ENCODE measurements at regions not wholly inside any gene's neighbourhood (a gene's known extent, or its start where the extent isn't known, plus 50 kb on each side); places are given as distances from the start of the nearest gene placed in this dataset.
"Not testable (repeated sequence)": the region's sequence is repeated elsewhere in the genome, so short reads cannot be mapped to it uniquely, and the experiment has no call there.

DNA sequence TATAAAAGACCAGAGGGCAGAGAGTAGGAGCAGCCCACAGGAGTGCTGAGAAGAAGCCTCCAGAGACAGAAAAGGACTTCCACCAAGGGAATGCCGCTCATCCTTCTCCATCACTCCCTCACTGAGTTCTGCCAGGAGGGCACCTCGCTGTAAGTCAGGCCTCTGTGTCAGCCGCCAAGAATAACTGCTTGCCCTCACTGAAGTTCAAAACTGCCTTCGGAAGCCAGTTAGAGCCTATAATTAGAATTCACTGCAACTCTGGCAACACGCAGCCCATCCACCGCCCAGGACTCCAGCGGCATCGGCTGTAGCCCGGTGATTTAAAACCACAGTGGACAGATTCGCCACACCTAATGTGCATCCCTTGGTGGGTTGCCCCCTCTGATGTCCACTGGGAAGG, 281.8 kb upstream of the ZNF507 start:
- H3K4me3 ChIP-seq (ENCODE audit: low read depth, low read length): no peak overlapping the region
- H3K9me3 ChIP-seq (ENCODE audit: control insufficient read depth, insufficient read depth, low read depth, low read length): no peaks in the 10 kb centered on the region
- no peaks in the 10 kb centered on the region for H3K36me3 ChIP-seq (ENCODE audit: control insufficient read depth, insufficient read depth, low read length)
- no peaks in the 10 kb centered on the region for H3K4me1 ChIP-seq (ENCODE audit: control insufficient read depth, insufficient read depth, low read length)
- no peaks in the 10 kb centered on the region for H3K27me3 ChIP-seq (ENCODE audit: control insufficient read depth, insufficient read depth, low read length)
- no peak overlapping the region for H3K9ac ChIP-seq (ENCODE audit: low read length)
- H3K27ac ChIP-seq (ENCODE audit: low read depth, low read length): no peak overlapping the region

DNA sequence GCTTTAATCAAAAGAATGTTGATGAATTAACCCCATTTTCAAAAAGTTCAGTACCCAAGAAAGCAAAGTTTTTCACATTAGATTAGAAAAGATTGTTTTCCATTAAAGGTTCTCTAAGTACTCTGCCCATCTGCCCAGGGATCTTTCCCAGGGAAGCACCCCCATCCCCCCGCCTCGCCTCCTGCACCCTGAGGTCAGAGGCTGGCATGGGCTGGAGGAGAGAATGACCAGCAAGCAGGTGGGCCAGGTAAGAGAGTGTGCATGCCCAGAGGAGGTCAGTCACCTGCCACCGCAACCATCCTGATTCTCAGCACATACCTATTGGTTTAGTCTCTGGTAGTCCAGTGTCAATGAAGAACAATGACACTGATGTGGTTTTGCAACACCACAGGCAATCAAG, 279.4 kb upstream of the ZNF507 start:
- H3K4me1 ChIP-seq (ENCODE audit: control insufficient read depth, insufficient read depth, low read length): no peaks in the 10 kb centered on the region
- H3K9me3 ChIP-seq (ENCODE audit: control insufficient read depth, insufficient read depth, low read depth, low read length): no peaks in the 10 kb centered on the region
- H3K4me3 ChIP-seq (ENCODE audit: low read depth, low read length): no peak overlapping the region
- no peaks in the 10 kb centered on the region for H3K36me3 ChIP-seq (ENCODE audit: control insufficient read depth, insufficient read depth, low read length)
- no peak overlapping the region for H3K27ac ChIP-seq (ENCODE audit: low read depth, low read length)
- no peaks in the 10 kb centered on the region for H3K27me3 ChIP-seq (ENCODE audit: control insufficient read depth, insufficient read depth, low read length)
- H3K9ac ChIP-seq (ENCODE audit: low read length): no peak overlapping the region

DNA sequence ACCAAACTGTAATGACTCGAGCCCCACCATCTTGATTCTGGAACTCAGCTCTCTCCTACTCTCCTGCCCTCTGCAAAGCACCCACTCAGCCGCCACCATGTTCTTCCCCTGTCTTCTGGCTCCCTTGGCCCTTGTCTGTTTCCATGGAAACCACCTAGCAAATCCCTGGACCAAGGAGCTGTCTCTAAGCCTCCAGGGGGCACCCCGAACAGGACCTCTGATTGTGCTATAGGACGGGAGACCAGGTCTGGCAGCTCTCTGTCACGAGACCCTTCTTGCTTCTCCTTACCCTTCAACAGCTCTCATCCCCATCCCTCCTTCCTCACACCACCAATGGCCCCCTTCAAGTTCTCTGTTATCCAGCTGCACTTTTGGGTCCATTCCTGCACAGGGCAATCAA, 277.7 kb upstream of the ZNF507 start:
- H3K27ac ChIP-seq (ENCODE audit: low read depth, low read length): no peak overlapping the region
- no peaks in the 10 kb centered on the region for H3K27me3 ChIP-seq (ENCODE audit: control insufficient read depth, insufficient read depth, low read length)
- H3K36me3 ChIP-seq (ENCODE audit: control insufficient read depth, insufficient read depth, low read length): no peaks in the 10 kb centered on the region
- no peaks in the 10 kb centered on the region for H3K4me1 ChIP-seq (ENCODE audit: control insufficient read depth, insufficient read depth, low read length)
- H3K4me3 ChIP-seq (ENCODE audit: low read depth, low read length): no peak overlapping the region
- H3K9me3 ChIP-seq (ENCODE audit: control insufficient read depth, insufficient read depth, low read depth, low read length): no peaks in the 10 kb centered on the region
- H3K9ac ChIP-seq (ENCODE audit: low read length): no peak overlapping the region

DNA sequence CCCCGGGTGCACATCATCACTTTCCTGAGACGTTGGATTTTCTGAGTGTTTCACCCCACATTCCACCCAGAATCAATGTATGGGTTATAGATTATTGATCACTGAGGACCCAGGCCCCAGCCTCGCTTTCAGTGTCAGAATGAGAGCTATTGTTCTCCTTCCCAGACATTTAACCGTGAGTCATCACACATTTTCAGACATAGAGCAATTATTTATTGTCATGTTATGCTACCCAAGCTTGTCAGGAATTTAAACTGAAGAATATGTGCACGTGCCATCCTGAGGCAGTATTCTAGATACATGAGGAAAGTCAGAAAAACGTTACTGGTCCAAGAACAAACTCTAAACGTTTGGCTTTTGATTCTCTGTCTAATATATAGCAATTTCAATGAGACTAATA, 276.6 kb upstream of the ZNF507 start:
- Histone ChIP-seq H3K9ac (ENCODE audit: low read length) (no peak overlapping the region), H3K36me3 (ENCODE audit: control insufficient read depth, insufficient read depth, low read length) (no peaks in the 10 kb centered on the region), H3K27me3 (ENCODE audit: control insufficient read depth, insufficient read depth, low read length) (no peaks in the 10 kb centered on the region), H3K4me1 (ENCODE audit: control insufficient read depth, insufficient read depth, low read length) (no peaks in the 10 kb centered on the region), H3K9me3 (ENCODE audit: control insufficient read depth, insufficient read depth, low read depth, low read length) (no peaks in the 10 kb centered on the region), H3K27ac (ENCODE audit: low read depth, low read length) (no peak overlapping the region), H3K4me3 (ENCODE audit: low read depth, low read length) (no peak overlapping the region)

DNA sequence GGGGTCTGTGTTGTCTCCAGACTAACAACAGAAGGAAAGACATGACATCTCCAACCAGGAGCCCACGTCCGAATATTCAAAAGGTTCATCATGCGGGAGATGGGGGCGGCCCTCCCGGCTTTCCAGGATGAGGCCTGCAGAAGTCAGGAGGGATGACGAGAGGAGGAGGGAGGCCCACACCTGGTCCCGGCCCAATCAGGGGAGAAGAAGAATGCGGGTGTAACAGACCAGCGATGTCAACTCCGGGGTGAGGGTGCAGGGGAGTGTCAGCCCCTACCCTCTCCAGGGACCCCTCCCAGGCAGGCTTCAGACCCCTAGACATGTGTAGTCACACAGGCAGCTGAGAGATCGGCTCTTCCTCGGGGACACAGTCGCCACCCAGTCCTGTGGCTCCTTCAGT, 275.3 kb upstream of the ZNF507 start:
- Histone ChIP-seq H3K4me1 (ENCODE audit: control insufficient read depth, insufficient read depth, low read length) (no peaks in the 10 kb centered on the region), H3K4me3 (ENCODE audit: low read depth, low read length) (no peak overlapping the region), H3K36me3 (ENCODE audit: control insufficient read depth, insufficient read depth, low read length) (no peaks in the 10 kb centered on the region), H3K9me3 (ENCODE audit: control insufficient read depth, insufficient read depth, low read depth, low read length) (no peaks in the 10 kb centered on the region), H3K27ac (ENCODE audit: low read depth, low read length) (no peak overlapping the region), H3K27me3 (ENCODE audit: control insufficient read depth, insufficient read depth, low read length) (no peaks in the 10 kb centered on the region), H3K9ac (ENCODE audit: low read length) (no peak overlapping the region)

DNA sequence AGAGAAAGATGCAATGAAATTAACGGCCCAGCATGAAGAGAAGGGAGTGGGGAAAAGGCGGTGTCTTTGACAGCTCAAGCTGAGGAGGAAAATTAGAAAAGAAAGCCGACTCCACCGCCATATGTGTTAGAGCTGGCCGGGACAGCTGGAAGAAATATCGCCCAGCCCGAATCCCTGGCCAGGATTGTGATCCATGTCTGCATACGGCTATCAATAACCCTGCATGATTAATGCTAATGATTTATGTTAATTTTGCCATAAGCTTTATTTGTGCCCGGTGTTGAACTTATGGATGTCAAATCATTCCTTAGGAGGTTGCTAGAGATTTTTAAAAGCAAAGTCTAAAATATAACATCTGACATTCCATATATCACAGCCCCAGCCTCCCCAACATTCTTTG, 263.4 kb upstream of the ZNF507 start:
- no peaks in the 10 kb centered on the region for H3K9me3 ChIP-seq (ENCODE audit: control insufficient read depth, insufficient read depth, low read depth, low read length)
- no peaks in the 10 kb centered on the region for H3K27me3 ChIP-seq (ENCODE audit: control insufficient read depth, insufficient read depth, low read length)
- H3K36me3 ChIP-seq (ENCODE audit: control insufficient read depth, insufficient read depth, low read length): no peaks in the 10 kb centered on the region
- no peak overlapping the region for H3K4me3 ChIP-seq (ENCODE audit: low read depth, low read length)
- H3K4me1 ChIP-seq (ENCODE audit: control insufficient read depth, insufficient read depth, low read length): no peaks in the 10 kb centered on the region
- no peak overlapping the region for H3K9ac ChIP-seq (ENCODE audit: low read length)
- no peak overlapping the region for H3K27ac ChIP-seq (ENCODE audit: low read depth, low read length)

DNA sequence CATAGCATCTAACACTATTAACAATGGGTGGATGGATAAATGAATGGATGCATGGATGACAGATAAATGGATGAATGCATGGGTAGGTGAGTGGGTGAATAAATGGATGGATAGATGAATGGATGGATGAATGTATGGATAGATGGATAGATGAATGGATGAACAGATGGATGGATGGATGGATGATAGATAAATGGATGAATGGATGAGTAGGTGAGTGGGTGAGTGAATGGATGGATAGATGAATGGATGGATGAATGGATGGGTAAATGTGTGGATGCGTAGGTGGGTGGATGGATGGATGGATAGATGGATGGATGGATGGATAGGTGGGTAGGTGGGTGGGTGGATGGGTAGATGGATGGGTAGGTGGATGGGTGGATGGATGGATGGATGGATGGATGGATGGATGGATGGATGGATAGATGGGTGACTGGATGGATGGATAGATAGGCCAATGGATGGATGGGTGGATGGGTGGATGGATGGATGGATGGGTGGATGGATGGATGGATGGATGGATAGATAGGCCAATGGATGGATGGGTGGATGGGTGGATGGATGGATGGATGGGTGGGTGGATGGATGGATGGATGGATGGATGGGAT, 260.6 kb upstream of the ZNF507 start:
- H3K27ac ChIP-seq (ENCODE audit: low read depth, low read length); H3K27me3 ChIP-seq (ENCODE audit: control insufficient read depth, insufficient read depth, low read length); H3K4me3 ChIP-seq (ENCODE audit: low read depth, low read length); H3K4me1 ChIP-seq (ENCODE audit: control insufficient read depth, insufficient read depth, low read length); H3K9ac ChIP-seq (ENCODE audit: low read length); H3K36me3 ChIP-seq (ENCODE audit: control insufficient read depth, insufficient read depth, low read length); H3K9me3 ChIP-seq (ENCODE audit: control insufficient read depth, insufficient read depth, low read depth, low read length): not testable (repeated sequence)

DNA sequence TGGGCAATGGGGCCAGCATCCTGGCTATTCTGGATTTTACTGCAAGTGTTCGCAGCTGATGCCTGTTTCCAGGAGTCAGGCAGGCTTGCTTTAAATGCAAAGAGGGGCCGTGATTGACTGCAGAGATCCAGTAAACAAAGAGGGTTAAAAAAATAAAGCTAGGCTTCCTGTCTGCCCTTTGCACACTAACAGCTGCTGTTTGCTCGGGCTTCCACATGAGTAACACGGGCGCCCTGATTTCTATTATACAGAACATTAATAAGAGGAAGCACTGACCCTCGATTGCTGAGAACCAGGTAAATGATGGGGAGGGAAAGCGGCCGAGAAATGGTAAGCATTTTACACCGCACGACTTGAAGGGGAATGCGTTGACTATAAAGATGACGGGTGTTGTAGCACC, 254.2 kb upstream of the ZNF507 start:
- no peaks in the 10 kb centered on the region for H3K9me3 ChIP-seq (ENCODE audit: control insufficient read depth, insufficient read depth, low read depth, low read length)
- no peaks in the 10 kb centered on the region for H3K36me3 ChIP-seq (ENCODE audit: control insufficient read depth, insufficient read depth, low read length)
- H3K27ac ChIP-seq (ENCODE audit: low read depth, low read length): no peak overlapping the region
- H3K9ac ChIP-seq (ENCODE audit: low read length): no peak overlapping the region
- H3K27me3 ChIP-seq (ENCODE audit: control insufficient read depth, insufficient read depth, low read length): no peaks in the 10 kb centered on the region
- H3K4me1 ChIP-seq (ENCODE audit: control insufficient read depth, insufficient read depth, low read length): no peaks in the 10 kb centered on the region; the same call in 1 of the 2 replicates
- no peak overlapping the region for H3K4me3 ChIP-seq (ENCODE audit: low read depth, low read length)

DNA sequence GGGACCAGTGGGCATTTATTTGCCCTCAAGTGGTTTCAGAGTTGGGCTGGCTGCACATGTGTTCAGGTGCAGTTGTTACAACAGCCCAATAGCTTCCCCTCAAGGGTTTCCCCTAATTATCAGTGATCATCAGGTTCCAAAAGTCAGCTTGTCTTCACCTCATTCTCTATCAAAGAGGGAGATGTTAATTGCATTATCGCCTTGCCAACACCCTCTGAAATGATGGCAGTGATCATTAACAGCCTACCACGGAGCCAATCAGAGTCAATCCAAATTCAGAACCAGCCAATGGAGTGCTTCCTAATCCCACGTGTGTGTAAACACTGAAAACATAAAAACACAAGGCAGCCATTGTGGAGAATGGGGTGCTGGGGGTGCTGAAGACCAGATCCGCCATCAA, 248.4 kb upstream of the ZNF507 start:
- no peak overlapping the region for H3K4me3 ChIP-seq (ENCODE audit: low read depth, low read length)
- H3K9ac ChIP-seq (ENCODE audit: low read length): no peak overlapping the region
- no peak overlapping the region for H3K27ac ChIP-seq (ENCODE audit: low read depth, low read length)
- H3K36me3 ChIP-seq (ENCODE audit: control insufficient read depth, insufficient read depth, low read length): no peaks in the 10 kb centered on the region
- H3K9me3 ChIP-seq (ENCODE audit: control insufficient read depth, insufficient read depth, low read depth, low read length): peaks cover 14% of the 10 kb centered on the region
- peaks cover 7% of the 10 kb centered on the region for H3K4me1 ChIP-seq (ENCODE audit: control insufficient read depth, insufficient read depth, low read length)
- H3K27me3 ChIP-seq (ENCODE audit: control insufficient read depth, insufficient read depth, low read length): no peaks in the 10 kb centered on the region

DNA sequence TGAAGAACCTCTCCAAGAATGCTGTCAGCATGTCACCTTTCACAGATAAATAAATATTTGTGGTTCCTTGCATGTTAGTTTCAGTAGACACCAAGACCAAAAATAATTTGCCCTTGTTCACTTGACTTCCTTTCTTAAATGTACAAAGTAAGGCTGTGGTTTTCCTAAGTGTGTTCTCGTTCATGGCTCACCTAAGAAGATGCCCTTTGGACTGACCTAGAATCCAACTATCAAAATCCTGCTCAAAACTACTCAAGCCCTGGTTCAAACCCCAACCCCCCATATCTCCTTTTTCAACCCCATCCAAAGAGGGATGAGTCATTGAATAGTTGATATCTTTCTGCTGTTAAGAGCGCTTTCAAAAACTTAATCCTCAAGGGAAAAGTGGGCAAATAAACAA, 247.8 kb upstream of the ZNF507 start:
- Histone ChIP-seq H3K27ac (ENCODE audit: low read depth, low read length) (no peak overlapping the region), H3K36me3 (ENCODE audit: control insufficient read depth, insufficient read depth, low read length) (no peaks in the 10 kb centered on the region), H3K9ac (ENCODE audit: low read length) (no peak overlapping the region), H3K4me1 (ENCODE audit: control insufficient read depth, insufficient read depth, low read length) (peaks cover 7% of the 10 kb centered on the region), H3K27me3 (ENCODE audit: control insufficient read depth, insufficient read depth, low read length) (no peaks in the 10 kb centered on the region), H3K9me3 (ENCODE audit: control insufficient read depth, insufficient read depth, low read depth, low read length) (peaks cover 14% of the 10 kb centered on the region), H3K4me3 (ENCODE audit: low read depth, low read length) (no peak overlapping the region)

DNA sequence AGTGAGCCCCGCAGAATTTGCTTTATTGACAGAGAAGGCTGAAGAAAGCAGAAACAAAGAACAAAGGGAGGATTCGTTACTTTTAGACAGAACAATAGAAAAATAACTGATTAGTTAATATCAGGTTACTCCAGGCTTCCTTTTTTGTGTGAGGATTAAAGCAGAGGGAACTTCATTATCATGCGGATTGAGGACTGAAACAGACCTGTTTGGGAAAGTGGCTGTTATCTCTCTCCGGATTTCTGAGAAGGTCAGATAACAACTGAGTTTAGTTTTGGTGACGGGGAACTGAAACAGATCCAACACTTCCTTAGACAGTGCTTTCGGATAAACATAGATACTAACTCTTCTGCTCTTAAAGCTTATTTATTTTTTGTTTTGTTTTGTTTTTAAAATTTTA, 246.4 kb upstream of the ZNF507 start:
- Histone ChIP-seq H3K4me3 (ENCODE audit: low read depth, low read length) (no peak overlapping the region; the same call in 1 of the 2 replicates), H3K36me3 (ENCODE audit: control insufficient read depth, insufficient read depth, low read length) (no peaks in the 10 kb centered on the region), H3K9me3 (ENCODE audit: control insufficient read depth, insufficient read depth, low read depth, low read length) (peaks cover 14% of the 10 kb centered on the region)

DNA sequence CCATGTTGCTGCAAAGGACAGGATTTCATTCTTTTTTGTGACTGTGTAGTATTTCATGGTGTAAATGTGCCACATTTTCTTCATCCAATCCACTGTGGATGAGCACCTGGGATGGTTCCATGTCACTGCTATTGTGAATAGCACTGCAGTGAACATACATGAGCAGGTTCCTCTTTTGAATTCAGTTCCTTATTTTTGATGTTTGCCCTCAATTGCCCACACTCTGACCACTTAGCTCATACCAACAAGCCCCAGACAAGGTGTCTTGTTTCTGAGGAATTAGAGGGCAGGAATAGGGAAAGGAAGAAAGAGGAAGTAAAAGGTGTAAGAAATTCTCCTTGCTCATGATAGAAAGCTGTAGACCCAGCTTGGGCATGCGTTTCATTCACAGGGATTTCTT, 244.2 kb upstream of the ZNF507 start:
- Histone ChIP-seq H3K4me3 (ENCODE audit: low read depth, low read length) (no peak overlapping the region), H3K9ac (ENCODE audit: low read length) (no peak overlapping the region), H3K27me3 (ENCODE audit: control insufficient read depth, insufficient read depth, low read length) (no peaks in the 10 kb centered on the region), H3K9me3 (ENCODE audit: control insufficient read depth, insufficient read depth, low read depth, low read length) (peaks cover 14% of the 10 kb centered on the region), H3K27ac (ENCODE audit: low read depth, low read length) (no peak overlapping the region), H3K4me1 (ENCODE audit: control insufficient read depth, insufficient read depth, low read length) (peaks cover 7% of the 10 kb centered on the region), H3K36me3 (ENCODE audit: control insufficient read depth, insufficient read depth, low read length) (no peaks in the 10 kb centered on the region)

More for the DNA sequence above, 246.4 kb upstream of the ZNF507 start:
- Histone ChIP-seq H3K27ac (ENCODE audit: low read depth, low read length) (no peak overlapping the region), H3K9ac (ENCODE audit: low read length) (no peak overlapping the region), H3K4me1 (ENCODE audit: control insufficient read depth, insufficient read depth, low read length) (peaks cover 7% of the 10 kb centered on the region), H3K27me3 (ENCODE audit: control insufficient read depth, insufficient read depth, low read length) (no peaks in the 10 kb centered on the region)

All from HUES6 (cell line).